ENCODE measurements at regions not wholly inside any gene's neighbourhood (a gene's known extent, or its start where the extent isn't known, plus 50 kb on each side); places are given as distances from the start of the nearest gene placed in this dataset.
"Not testable (repeated sequence)": the region's sequence is repeated elsewhere in the genome, so short reads cannot be mapped to it uniquely, and the experiment has no call there.

DNA sequence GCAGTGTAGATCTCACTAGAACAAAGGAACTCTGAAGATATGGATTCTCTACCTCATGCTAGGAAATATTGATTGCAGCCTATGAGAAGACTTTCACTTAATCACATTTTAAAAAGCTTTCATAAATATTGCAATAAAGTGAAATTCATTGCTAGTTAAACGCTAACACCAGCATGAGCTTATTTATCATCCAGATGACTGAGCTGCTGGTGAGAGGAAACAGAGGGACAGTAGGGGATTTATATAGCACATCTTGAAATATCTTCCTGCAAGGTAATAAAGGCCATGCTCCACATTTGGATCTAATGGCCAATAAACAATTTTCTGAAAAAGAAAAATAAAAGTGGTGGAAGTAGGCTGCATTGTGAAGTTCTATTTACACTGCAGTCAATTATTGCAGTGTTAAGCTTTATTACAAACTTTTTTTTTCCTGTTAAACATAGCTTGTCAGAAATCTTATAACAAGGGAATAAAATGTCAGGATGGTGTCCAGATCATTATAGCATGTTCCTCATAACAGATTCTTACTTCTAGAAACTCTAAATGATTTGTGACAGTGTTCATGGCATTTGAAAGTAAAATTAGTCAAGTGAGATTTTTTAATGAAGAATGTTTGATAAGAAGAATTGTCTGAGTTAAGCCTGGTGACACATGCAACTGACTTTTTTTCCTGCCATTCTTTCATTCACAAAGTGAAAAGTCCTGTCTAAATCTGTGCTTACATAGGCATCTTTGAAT is 342.6 kb downstream of the DMAC1 start:
- no peak for DNase-seq

DNA sequence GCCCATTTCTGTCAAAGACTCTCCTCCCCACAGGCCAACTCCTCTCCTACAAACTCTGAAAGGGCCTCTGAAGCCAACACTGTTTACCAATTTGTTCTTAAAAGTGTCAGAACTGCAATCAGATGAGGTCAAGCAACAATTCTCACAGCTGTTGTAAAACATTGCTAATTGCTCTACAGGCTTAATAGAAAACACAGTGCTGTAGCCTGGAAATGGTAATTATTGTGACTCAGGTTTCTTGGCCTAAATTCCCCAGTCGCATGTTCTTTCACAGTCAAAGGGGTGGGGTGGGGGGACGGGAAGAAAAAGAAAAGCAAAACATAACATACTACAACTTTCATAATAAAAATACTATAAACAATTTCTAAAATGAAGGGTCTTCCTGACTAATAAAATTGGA is 343.2 kb downstream of the DMAC1 start:
- no peak for DNase-seq

DNA sequence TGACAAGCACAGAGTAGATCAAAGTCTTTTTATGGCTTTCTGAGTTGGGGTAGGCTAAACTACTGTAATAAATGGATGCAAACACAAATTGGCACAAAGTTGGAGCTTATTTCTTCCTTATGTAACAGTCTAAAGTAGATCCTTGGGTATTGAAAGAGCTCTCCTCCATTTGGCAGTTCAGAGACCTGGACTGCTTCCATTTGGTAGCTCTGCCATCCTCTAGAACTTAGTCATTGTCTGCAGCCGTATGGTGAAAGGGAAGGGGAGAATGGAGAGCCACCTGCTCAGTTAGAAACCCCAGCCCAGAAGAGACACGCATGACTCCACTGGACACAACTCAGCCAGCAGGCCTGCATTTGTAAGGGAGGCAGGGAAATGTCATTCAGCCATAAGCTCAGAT is 345.0 kb downstream of the DMAC1 start:
- no peak for DNase-seq

DNA sequence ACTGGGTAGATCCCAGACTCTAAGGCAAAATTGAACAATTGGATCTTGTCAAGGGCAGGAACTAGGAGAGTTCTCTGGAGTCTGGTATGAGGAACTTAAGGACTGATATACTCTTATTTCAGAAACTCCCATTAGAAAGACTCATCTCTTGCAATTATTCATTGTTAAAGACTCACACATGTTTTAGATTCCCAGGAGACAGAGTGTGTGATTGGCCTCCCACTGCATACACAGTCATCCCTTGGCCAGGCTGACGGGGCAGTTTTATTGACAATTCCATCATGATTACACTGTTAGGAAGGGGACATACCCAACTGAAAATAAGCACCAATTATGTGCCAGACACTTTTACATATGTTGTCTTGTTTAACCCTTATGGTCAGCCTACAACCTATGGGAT is 347.2 kb downstream of the DMAC1 start:
- DNase-seq: no peak

DNA sequence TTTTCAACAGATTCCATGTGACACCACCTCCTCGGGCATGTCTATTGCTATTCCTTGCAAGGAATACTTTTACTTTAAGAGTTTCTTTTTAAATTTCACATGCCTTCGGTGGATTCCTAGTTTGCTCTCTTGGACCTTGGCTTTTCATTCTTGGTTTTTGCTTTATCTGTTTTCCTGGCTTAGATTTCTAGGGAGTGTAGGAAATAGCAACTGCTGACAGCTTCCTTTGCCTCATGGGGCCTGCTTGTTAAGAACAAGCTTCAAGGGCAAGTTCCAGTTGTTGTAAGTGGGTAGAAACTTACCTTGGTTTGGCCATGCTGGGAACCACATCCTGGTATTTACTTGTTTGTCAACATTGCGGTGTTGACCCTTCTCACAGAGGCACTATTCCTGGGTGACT is 348.5 kb downstream of the DMAC1 start:
- DNase-seq: no peak

DNA sequence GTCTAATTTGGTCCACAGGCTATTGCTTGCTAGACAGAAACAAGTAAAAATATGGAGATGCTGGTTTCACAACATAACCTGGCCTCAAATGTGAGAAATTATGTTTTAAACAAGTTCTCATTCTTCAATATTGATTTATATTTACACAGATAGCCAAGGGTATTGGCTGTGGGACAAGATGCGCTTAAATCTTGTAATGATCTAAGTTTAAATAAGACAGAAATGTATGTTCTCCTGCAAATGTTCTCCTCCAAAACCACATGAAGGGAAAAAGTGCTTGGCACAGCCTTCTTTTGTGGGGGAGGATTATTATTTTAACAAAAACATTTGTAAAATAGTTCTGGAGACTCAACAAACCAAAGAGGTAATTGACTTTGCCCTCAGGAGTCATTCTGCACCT is 356.0 kb downstream of the DMAC1 start:
- no peak for DNase-seq

DNA sequence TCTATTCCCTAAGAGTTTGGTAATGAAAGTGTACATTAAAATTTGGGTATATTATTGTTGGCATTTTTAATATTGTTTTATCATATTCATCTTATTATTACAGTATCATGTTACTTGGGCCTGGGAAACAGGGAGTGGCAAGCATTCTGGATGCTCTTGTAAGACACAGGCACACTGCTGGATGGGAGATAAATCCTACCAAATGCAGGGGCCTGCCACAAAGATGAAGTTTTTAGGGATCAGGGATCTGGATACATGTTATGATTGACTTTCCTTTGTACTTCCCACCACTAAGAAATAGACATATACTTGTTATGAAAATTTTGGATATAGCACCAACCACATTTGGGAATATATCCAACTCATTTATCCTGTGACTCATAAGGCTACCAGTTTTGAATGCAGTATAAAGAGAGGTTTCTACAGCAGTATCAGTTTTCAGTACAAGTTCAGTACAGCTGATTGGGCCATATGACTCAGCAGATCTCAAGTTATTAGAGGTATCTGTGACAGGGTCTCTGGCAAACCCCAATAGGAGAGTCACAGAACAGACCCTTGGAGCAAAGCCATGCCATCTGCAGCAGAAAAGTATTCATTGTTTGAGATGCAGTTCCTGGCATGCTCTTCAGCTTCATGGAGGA is 360.1 kb downstream of the DMAC1 start:
- no peak for DNase-seq

DNA sequence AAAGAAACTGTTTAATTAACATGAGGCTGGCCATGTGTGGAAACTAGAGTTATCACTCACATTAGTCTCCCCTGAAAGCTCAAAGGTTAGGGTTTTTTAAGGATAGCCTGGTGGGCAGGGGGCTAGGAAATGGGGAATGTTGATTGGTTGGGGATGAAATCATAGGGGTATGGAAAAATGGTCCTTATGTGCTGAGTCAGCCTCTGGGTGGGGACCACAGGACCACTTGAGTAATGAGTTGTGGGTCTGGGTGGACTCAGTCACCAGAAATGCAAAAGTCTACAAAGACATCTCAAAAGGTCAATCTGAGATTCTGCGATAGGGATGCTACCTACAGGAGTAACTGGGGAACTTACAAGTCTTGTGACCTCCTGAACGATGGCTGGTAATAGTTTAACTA is 362.8 kb downstream of the DMAC1 start:
- no peak for DNase-seq

DNA sequence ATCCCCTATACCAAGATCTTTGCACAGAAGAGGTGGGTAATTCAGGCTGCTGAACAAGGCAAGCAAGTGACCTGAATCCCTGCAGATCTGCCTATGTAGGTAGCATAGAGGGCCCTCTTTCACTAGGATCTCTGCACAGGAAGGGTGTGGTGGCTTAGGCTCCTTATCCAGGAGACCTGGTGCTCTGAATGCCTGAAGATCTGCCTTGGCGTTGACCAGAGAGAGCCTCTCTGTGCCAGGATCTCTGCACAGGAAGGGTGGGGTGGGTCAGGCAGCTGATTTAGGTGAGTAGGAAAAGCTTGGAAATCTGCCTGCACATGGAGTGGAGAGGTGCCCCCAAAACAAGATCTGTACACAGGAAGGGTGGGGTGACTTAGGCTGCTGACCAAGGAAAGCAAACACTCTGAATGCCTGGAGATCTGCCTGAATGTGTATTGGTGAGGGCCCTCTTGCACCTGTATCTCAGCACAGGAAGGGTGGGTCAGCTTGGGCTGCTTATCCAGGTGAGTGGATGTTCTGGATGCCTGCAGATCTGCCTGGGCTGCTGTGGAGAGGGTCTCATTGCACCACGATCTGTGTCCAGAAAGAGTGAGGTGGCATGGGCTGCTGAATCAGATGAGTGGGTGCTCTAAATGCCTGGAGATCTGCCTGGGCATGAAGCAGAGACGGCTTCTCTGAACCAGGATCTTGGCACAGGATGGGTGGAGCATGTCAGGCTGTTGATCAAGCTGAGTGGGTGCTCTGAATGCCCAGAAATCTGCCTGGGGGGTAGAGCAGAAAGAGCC is 365.9 kb downstream of the DMAC1 start:
- DNase-seq: no peak

DNA sequence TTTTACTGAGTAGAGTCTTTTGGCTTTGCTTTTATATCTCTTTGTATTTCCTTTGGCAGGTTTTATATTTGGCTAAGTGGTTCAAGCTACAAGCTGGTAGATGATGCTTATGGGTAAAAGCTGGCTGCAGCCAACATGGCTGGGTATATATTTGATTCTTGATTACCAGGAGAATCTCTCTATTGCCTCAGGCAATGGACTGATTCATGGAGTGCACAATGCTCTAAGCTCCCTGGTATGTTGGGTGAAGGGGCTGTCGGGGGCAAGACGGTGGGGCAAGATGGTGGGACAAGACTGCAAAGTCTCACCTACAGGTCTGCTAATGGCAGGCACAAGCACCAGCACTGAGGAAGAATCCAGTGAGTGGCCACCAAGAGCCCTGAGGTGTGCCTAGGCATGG is 366.6 kb downstream of the DMAC1 start:
- DNase-seq: no peak

DNA sequence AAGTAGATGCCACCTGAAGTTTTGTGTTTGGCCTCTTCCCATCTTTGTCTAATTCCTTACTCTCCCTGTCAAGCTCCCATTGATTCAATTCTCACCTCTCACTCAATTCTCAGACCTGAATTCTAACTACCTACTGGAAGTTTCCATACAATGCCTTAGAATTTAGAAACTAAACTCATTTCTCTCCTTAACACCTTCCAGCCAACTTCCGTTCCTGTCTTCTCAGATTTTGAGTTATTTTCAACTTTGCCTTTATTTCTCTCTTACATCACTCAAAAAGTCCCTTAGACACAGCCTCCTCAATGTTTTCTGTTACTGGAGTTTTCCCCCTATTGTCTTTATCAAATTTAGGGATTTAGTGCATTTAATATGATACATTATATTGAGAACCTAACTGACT is 382.2 kb downstream of the DMAC1 start:
- not testable (repeated sequence) for DNase-seq

DNA sequence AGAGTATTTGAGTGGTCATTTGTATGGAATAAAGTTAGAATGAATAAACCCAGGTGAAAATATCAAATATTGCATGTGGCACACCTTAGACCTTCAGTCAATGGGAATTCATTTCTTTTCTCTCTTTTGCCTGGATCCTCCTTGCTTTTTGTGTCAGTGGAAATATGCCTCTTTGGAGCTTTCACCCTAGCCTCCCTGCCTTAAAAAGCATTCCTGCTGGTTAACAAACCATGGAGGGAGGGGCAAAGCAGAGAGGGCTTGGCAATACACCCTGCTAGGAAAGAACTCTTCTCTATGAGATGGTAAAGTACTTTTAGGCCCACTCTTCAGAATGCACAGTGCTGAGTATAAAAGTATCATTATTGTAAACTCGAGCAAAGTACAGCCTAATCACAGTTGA is 383.7 kb downstream of the DMAC1 start:
- no peak for DNase-seq

DNA sequence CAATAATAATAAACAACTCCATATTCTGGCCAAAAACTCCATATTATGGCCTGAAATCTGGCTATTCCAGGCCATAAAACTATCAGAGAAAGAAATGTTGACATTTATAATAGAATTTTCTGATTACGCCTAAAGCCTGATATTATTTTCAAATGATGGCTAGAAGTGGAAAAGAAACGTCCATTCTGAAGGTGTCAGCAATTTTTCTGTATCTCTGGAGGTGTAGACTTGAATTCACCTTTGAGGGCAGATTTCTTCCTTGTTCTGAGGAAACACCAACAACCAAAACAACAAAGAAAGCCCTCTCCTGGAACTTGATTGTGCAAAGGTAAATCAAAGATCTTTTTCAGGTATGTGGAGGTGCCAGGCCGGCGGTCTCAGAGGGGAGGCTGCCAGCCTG is 390.7 kb downstream of the DMAC1 start:
- DNase-seq: no peak

DNA sequence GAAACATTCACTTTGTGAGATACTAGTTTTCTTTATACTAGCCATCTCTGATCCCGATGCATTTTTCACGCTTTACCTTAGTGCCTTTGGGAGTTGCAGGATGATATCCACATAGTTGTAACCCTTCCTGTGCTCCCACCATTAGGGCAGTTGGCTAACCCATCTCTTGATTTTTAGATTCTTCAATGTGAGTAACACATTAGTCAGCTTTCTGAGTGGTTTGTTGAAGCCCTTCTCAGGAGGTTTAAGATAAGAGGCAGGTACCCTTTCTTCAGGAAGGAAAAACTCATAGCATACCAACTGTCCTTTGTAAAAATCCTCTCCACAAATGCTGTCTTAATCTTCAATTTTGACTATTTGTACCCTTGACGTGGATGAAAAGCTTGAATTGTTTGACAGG is 392.3 kb downstream of the DMAC1 start:
- no peak for DNase-seq

DNA sequence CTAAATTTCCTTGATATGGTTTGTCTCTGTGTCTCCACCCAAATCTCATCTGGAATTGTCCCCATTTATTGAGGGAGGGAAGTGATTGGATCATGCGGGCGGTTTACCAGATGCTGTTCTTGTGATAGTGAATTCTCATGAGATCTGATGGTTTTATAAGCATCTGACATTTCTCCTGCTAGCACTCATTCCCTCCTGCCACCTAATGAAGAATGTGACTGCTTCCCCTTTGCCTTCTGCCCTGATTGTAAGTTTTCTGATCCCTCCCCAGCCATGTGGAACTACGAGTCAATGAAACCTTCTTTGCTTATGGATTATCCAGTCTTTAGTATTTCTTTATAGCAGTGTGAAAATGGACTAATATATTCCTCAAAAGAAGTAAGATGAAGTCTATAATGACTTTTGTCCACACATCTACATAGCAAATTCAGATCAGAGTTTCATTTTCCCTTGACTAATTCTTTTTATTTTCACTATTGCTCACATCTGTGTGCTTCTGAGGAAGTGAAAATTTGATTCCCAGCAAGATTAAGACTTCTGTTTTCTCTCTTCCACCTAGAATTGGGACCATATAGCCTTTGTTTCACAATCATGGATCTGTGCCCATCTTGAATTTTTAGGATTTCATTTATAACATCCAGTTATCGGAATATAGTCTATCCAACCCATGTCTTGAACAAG is 393.5 kb downstream of the DMAC1 start:
- DNase-seq: no peak

DNA sequence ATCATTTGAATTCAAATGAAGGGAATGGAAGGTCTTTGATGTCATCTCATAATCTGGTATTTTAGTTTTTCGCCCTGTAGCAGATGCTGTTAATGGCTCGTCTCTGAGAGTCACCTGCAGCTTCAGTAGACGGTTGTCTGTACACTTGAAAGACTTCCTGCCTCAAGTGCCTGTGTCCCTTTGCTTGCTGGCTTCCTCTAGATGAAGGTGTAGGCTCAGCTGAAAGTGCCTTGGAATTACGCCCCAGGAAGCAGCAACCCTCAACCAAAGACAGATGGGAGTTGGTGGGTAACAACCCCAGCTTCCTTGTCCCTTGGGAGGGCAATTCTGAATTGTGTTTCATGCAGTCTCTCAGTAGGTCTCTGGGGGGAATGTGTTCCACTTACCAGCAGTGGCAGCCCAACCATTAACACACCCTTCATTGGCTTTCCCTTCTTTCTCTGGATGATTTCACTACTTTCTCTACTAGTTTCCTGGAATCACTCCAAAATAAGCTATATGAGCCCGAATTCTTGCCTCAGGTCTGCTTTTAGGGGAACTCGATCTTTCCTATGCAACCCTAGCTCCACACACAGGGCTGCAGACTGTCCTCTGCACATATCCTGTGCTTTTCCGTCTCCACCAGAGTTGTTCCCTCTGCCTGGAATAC is 395.6 kb downstream of the DMAC1 start:
- DNase-seq: no peak

DNA sequence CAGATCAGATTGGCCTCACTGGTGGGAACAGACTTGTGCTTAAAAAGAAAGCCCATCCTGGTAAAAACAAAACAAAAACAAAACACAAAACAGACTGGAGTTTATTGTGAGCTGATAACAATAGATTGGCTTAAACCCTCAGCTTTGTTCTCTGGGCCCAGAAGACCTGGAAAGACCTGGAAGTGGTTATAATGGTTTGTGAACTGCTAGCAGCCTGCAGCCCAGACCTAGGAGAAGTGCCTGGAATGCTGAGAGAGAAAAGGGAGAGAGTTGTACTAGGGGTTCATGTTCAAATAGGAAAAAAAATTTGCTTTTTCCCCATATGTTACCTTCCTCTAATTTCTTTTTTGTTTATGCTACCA is 396.6 kb downstream of the DMAC1 start:
- DNase-seq: no peak

DNA sequence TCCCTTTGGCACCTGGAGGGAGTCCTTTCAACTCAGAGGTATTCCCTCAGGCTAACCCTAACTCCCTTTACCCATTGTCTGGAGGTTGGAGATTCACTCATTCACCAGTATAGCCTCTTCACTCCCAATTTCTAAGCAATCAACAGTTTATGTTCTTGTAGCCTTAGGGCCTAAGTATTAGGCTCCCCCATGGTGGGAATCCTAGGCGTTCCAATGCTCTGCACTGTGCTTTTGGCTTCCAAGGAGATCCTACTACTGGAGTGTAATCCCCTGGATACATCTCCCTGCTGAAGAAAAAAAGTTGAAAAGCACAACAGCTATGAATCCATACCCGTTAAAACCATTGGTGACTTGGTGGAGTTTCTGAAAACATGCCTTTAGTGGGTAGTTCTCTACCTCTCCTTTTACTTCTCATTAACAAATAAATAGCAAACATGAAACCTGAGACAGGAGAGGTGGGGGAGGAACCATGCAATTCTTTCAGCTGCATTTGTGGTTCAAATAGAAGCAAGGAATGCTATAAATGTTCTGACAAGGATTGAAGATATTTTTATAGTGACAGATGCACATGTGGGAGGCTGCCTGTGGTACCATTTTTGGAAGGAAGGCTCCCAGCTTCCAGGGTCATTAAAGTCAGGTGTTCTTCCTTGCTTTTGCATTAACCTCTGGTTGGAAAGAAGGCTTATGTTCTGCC is 397.1 kb downstream of the DMAC1 start:
- DNase-seq: no peak

DNA sequence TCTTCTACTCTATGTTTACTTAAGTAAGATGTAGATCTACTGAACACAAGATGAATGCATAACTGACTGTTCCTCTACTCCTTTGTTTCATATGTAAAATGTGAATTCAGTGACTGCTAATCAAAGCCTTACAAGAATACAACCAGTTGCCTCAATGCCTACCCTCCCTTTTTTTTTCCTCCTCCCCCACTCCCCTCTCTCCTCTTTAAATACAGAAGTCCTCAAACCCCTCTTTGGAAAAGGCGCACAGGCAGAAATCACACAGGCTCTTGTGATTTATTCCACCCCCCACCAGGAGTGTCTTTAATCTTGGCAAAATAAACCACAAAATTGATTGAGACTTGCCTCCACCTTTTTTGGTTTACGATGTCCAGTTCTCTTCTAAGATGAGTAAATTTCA is 398.5 kb downstream of the DMAC1 start:
- no peak for DNase-seq

DNA sequence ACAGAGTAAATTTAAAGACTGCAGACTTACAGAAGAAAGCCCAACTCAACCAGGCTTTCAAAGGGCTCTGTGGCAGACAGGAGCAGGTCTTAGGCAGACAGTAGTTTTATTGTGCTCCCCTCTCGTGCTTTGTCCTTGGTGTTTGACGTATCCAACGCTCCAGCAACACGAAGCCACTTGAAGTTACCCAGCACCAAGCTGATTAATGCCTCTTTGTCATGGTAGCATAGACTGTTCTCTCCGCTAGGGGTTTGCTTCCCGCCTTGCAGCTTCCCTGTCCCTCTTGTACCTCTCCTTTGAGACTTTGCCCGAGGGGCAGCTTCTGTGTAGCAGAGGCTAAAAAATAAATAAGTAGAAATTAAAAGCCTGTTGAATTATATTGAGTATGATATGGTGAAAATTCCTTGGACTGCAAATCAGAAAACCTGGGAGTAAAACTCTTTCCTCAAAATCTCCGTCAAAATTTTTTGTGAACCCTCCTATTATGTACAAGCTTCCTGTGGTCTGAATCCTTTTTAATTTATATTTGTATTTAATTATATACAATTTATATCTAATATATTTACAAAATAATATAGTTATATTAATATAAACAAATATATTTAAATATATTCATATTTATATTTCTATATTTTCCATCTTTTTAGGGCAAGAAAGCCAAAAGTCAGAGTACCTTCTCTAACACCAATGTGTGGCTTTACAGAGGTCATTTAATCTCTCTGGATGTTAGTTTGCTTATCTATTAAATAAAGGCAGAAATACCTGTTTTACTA is 405.4 kb downstream of the DMAC1 start:
- DNase-seq: no peak

DNA sequence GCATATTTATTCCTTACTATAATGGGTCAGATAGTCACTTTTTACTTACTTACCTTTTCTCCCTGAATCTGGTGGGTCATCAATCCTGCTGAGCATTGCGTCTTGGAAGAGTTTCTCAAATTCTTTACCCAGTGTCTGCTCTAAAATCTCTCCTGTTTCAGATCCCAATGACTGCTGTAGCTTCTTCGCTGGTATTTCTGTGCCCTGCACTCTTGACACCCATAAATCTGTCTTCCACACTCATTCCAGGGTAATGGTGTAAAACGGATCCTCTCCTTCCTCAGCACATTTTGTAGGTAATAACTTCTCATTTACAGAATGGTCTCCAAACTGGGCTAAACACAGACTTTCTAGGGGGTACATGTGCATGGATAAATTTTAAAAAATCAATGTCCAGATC is 407.4 kb downstream of the DMAC1 start:
- DNase-seq: no peak

DNA sequence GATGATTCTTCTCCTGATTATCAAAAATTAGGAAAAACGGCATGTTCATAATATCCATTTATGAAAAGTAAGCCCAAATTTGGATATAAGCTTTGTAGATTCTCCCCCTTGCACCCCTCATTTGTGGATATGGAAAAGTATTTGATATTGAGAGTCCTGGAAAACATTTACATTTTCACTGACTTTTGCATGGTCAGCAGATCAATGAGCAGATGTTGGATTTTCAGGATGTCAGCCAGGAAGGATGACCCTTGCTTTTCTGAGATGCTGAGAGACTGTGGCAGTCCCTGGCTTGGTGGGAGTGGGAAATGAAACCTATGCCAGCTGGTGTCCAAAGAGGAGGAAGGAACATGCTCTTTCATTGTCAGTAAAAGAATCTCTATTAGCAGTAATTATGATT is 410.8 kb downstream of the DMAC1 start:
- no peak for DNase-seq

All from stimulated activated CD4-positive, alpha-beta T cell treated with anti-CD3 and anti-CD28 coated beads, Interleukin-4, amount 100 ng/mL, for 24 hours (primary cell).